GM23338 (cell line): ENCODE measurements at regions not wholly inside any gene's neighbourhood (a gene's known extent, or its start where the extent isn't known, plus 50 kb on each side); places are given as distances from the start of the nearest gene placed in this dataset.

Source experiments
- ATAC-seq: fragments of 200-7000 bp; cut with Tn5 transposase; 3 replicates; pipeline ENCODE4 v1.9.1; 2020
- DNase-seq: peaks from one replicate; pipeline ENCODE4 v3.0.0-alpha.2; 2015; ENCODE audit warnings: low spot score
- H2AFZ ChIP-seq: fragments of 200-600 bp; sonication (generic); 2 replicates; pipeline ENCODE4 v1.8.0; 2016; ENCODE audit warnings: antibody characterized with exemption, mild to moderate bottlenecking, moderate library complexity
- H3F3A ChIP-seq: fragments of 200-600 bp; sonication (generic); replicated peaks from 2 replicates; pipeline ENCODE4 v1.8.0; 2017; ENCODE audit warnings: antibody characterized with exemption, mixed run types, low read depth
- H3K27ac ChIP-seq: fragments of 200-600 bp; sonication (generic); 2 replicates; pipeline ENCODE4 v1.6.1; 2016; ENCODE audit warnings: low read depth
- H3K27me3 ChIP-seq: fragments of 200-600 bp; sonication (generic); 2 replicates; pipeline ENCODE4 v1.8.0; 2016; ENCODE audit warnings: mild to moderate bottlenecking, mixed run types, moderate library complexity; ENCODE audit not compliant: insufficient read depth
- H3K36me3 ChIP-seq: fragments of 200-600 bp; sonication (generic); 2 replicates; pipeline ENCODE4 v1.8.0; 2016; ENCODE audit warnings: mild to moderate bottlenecking; ENCODE audit not compliant: insufficient read depth
- H3K4me1 ChIP-seq: fragments of 200-600 bp; sonication (generic); 2 replicates; pipeline ENCODE4 v1.8.0; 2016; ENCODE audit warnings: mild to moderate bottlenecking, moderate library complexity; ENCODE audit not compliant: insufficient read depth
- H3K4me2 ChIP-seq: fragments of 200-600 bp; sonication (generic); 2 replicates; pipeline ENCODE4 v1.7.1; 2017; ENCODE audit warnings: mixed run types
- H3K4me3 ChIP-seq: fragments of 200-600 bp; sonication (generic); 2 replicates; pipeline ENCODE4 v1.6.1; 2016; ENCODE audit warnings: mixed run types
- H3K79me2 ChIP-seq: fragments of 200-600 bp; sonication (generic); replicated peaks from 2 replicates; pipeline ENCODE4 v1.8.0; 2017; ENCODE audit warnings: mild to moderate bottlenecking; ENCODE audit not compliant: insufficient read depth
- H3K9me2 ChIP-seq: fragments of 200-600 bp; sonication (generic); 2 replicates; pipeline ENCODE4 v1.8.0; 2017; ENCODE audit not compliant: insufficient read depth
- H4K20me1 ChIP-seq: fragments of 200-600 bp; sonication (generic); replicated peaks from 2 replicates; pipeline ENCODE4 v1.8.0; 2017; ENCODE audit warnings: mild to moderate bottlenecking; ENCODE audit not compliant: insufficient read depth
- H3K27ac Mint-ChIP-seq: 2 replicates; pipeline ENCODE4 v1.8.0; 2020; ENCODE audit warnings: inconsistent platforms, mild to moderate bottlenecking, moderate library complexity, mixed read lengths
- H3K27me3 Mint-ChIP-seq: 3 replicates; pipeline ENCODE4 v1.8.0; 2022; ENCODE audit warnings: low read depth, mild to moderate bottlenecking, moderate library complexity, mixed read lengths, inconsistent platforms; ENCODE audit not compliant: insufficient read depth, poor library complexity
- H3K36me3 Mint-ChIP-seq: 3 replicates; pipeline ENCODE4 v1.8.0; 2021; ENCODE audit warnings: low read depth, mild to moderate bottlenecking, inconsistent platforms, moderate library complexity, mixed read lengths
- H3K4me1 Mint-ChIP-seq: 3 replicates; pipeline ENCODE4 v1.8.0; 2020; ENCODE audit warnings: mild to moderate bottlenecking, inconsistent platforms, mixed read lengths
- H3K4me3 Mint-ChIP-seq: 3 replicates; pipeline ENCODE4 v1.8.0; 2021; ENCODE audit warnings: moderate library complexity, mild to moderate bottlenecking, inconsistent platforms, mixed read lengths
- H3K9me3 Mint-ChIP-seq: 3 replicates; pipeline ENCODE4 v1.8.0; 2020; ENCODE audit warnings: moderate library complexity, mild to moderate bottlenecking, inconsistent platforms, mixed read lengths
- CREB1 ChIP-seq: fragments of 250-450 bp; sonication (Bioruptor Pico); IDR thresholded peaks from 2 replicates; pipeline ENCODE4 v1.5.0; 2020; ENCODE audit warnings: low read depth, mild to moderate bottlenecking, moderate library complexity
- EZH2 ChIP-seq: fragments of 200-600 bp; sonication (generic); IDR thresholded peaks from one replicate; pipeline ENCODE4 v1.8.0; 2017; ENCODE audit warnings: antibody characterized with exemption, mild to moderate bottlenecking, low read depth; ENCODE audit not compliant: unreplicated experiment
- EZH2phosphoT487 ChIP-seq: fragments of 200-600 bp; sonication (generic); IDR thresholded peaks from one replicate; pipeline ENCODE4 v1.8.1; 2018; ENCODE audit warnings: antibody characterized with exemption; ENCODE audit not compliant: unreplicated experiment
- JUNB ChIP-seq: IDR thresholded peaks from one replicate; pipeline ENCODE4 v1.6.1; 2016; ENCODE audit warnings: antibody characterized with exemption; ENCODE audit not compliant: unreplicated experiment
- NANOG ChIP-seq: IDR thresholded peaks from 2 replicates; pipeline ENCODE4 v1.6.1; 2016; ENCODE audit warnings: antibody characterized with exemption, borderline replicate concordance
- POLR2AphosphoS5 ChIP-seq: IDR thresholded peaks from 2 replicates; pipeline ENCODE4 v1.6.1; 2016; ENCODE audit warnings: antibody characterized with exemption, low read depth
- STAT1 ChIP-seq: IDR thresholded peaks from one replicate; pipeline ENCODE4 v1.6.1; 2016; ENCODE audit warnings: antibody characterized with exemption; ENCODE audit not compliant: unreplicated experiment
- ZNF114 ChIP-seq: fragments of 250-450 bp; sonication (Bioruptor Pico); IDR thresholded peaks from 2 replicates; pipeline ENCODE4 v1.5.0; 2020; ENCODE audit warnings: mild to moderate bottlenecking, moderate library complexity
- ZNF331 ChIP-seq: fragments of 250-450 bp; sonication (Bioruptor Pico); IDR thresholded peaks from 2 replicates; pipeline ENCODE4 v1.5.0; 2020; ENCODE audit warnings: low read depth, mild to moderate bottlenecking, moderate library complexity
- TF ChIP-seq, protein P1 (sequence below): IDR thresholded peaks from 2 replicates; pipeline ENCODE4 v1.6.1; 2016; ENCODE audit warnings: antibody characterized with exemption
- TF ChIP-seq, protein P2 (sequence below): fragments of 250-450 bp; sonication (Bioruptor Pico); IDR thresholded peaks from 2 replicates; pipeline ENCODE4 v1.5.0; 2020; ENCODE audit warnings: mild to moderate bottlenecking, moderate library complexity
- TF ChIP-seq, protein P3 (sequence below): IDR thresholded peaks from one replicate; pipeline ENCODE4 v1.6.1; 2018; ENCODE audit warnings: antibody characterized with exemption; ENCODE audit not compliant: unreplicated experiment
- TF ChIP-seq, protein P4 (sequence below), 2 experiments: fragments of 200-600 bp in 1 of 2; sonication (generic) in 1 of 2; conservative IDR thresholded peaks; 2 replicates each; pipeline versions ENCODE4 v1.5.1 to v1.6.1; 2016 to 2017; ENCODE audit warnings: antibody characterized with exemption in 2 of 2, low read depth in 2 of 2, mild to moderate bottlenecking in 2 of 2, moderate library complexity in 1 of 2

DNA sequence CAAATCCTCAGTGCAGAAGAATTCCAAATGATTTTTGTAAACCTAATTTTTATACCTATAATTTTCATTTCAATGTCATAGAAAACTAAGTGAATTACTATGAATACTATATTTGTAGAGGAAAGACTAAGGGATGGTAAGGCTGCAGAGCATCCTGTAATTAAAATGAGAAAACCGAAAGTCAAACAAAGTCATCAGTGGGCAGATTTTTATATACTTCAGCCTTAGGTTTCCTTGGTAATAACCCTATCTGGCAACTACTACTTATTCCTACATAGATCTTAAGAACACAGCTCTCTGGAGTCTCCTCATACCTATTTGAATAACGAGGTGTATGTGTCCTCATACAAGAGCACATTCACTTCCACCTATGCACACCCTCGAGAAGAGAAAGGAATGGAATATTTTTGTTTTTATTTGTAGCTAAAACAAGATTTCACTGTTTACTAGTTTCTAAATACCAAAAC is 117.9 kb upstream of the SGK1 start:
- Histone ChIP-seq H3K4me3 (no peak overlapping the region), H3K9me2 (no peaks in the 10 kb centered on the region), H3K79me2 (no peaks in the 10 kb centered on the region), H3K27ac (no peak overlapping the region), H3K27me3 (no peaks in the 10 kb centered on the region), H3F3A (no peaks in the 10 kb centered on the region), H3K36me3 (no peaks in the 10 kb centered on the region), H2AFZ (no peak overlapping the region), H3K4me1 (no peaks in the 10 kb centered on the region; the same call in none of the 2 replicates), H4K20me1 (no peaks in the 10 kb centered on the region), H3K4me2 (no peak overlapping the region)
- TF ChIP-seq, protein P1, sequence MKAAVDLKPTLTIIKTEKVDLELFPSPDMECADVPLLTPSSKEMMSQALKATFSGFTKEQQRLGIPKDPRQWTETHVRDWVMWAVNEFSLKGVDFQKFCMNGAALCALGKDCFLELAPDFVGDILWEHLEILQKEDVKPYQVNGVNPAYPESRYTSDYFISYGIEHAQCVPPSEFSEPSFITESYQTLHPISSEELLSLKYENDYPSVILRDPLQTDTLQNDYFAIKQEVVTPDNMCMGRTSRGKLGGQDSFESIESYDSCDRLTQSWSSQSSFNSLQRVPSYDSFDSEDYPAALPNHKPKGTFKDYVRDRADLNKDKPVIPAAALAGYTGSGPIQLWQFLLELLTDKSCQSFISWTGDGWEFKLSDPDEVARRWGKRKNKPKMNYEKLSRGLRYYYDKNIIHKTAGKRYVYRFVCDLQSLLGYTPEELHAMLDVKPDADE = no peak
- TF ChIP-seq EZH2phosphoT487 = no peak
- TF ChIP-seq, protein P2, sequence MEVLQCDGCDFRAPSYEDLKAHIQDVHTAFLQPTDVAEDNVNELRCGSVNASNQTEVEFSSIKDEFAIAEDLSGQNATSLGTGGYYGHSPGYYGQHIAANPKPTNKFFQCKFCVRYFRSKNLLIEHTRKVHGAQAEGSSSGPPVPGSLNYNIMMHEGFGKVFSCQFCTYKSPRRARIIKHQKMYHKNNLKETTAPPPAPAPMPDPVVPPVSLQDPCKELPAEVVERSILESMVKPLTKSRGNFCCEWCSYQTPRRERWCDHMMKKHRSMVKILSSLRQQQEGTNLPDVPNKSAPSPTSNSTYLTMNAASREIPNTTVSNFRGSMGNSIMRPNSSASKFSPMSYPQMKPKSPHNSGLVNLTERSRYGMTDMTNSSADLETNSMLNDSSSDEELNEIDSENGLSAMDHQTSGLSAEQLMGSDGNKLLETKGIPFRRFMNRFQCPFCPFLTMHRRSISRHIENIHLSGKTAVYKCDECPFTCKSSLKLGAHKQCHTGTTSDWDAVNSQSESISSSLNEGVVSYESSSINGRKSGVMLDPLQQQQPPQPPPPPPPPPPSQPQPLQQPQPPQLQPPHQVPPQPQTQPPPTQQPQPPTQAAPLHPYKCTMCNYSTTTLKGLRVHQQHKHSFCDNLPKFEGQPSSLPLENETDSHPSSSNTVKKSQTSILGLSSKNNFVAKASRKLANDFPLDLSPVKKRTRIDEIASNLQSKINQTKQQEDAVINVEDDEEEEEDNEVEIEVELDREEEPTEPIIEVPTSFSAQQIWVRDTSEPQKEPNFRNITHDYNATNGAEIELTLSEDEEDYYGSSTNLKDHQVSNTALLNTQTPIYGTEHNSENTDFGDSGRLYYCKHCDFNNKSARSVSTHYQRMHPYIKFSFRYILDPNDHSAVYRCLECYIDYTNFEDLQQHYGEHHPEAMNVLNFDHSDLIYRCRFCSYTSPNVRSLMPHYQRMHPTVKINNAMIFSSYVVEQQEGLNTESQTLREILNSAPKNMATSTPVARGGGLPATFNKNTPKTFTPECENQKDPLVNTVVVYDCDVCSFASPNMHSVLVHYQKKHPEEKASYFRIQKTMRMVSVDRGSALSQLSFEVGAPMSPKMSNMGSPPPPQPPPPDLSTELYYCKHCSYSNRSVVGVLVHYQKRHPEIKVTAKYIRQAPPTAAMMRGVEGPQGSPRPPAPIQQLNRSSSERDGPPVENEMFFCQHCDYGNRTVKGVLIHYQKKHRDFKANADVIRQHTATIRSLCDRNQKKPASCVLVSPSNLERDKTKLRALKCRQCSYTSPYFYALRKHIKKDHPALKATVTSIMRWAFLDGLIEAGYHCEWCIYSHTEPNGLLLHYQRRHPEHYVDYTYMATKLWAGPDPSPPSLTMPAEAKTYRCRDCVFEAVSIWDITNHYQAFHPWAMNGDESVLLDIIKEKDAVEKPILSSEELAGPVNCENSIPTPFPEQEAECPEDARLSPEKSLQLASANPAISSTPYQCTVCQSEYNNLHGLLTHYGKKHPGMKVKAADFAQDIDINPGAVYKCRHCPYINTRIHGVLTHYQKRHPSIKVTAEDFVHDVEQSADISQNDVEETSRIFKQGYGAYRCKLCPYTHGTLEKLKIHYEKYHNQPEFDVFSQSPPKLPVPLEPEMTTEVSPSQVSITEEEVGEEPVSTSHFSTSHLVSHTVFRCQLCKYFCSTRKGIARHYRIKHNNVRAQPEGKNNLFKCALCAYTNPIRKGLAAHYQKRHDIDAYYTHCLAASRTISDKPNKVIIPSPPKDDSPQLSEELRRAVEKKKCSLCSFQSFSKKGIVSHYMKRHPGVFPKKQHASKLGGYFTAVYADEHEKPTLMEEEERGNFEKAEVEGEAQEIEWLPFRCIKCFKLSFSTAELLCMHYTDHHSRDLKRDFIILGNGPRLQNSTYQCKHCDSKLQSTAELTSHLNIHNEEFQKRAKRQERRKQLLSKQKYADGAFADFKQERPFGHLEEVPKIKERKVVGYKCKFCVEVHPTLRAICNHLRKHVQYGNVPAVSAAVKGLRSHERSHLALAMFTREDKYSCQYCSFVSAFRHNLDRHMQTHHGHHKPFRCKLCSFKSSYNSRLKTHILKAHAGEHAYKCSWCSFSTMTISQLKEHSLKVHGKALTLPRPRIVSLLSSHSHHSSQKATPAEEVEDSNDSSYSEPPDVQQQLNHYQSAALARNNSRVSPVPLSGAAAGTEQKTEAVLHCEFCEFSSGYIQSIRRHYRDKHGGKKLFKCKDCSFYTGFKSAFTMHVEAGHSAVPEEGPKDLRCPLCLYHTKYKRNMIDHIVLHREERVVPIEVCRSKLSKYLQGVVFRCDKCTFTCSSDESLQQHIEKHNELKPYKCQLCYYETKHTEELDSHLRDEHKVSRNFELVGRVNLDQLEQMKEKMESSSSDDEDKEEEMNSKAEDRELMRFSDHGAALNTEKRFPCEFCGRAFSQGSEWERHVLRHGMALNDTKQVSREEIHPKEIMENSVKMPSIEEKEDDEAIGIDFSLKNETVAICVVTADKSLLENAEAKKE = no peak
- TF ChIP-seq ZNF331 (CRISPR knock-in tag) = no peak
- TF ChIP-seq ZNF114 (CRISPR knock-in tag) = no peak
- TF ChIP-seq, protein P3, sequence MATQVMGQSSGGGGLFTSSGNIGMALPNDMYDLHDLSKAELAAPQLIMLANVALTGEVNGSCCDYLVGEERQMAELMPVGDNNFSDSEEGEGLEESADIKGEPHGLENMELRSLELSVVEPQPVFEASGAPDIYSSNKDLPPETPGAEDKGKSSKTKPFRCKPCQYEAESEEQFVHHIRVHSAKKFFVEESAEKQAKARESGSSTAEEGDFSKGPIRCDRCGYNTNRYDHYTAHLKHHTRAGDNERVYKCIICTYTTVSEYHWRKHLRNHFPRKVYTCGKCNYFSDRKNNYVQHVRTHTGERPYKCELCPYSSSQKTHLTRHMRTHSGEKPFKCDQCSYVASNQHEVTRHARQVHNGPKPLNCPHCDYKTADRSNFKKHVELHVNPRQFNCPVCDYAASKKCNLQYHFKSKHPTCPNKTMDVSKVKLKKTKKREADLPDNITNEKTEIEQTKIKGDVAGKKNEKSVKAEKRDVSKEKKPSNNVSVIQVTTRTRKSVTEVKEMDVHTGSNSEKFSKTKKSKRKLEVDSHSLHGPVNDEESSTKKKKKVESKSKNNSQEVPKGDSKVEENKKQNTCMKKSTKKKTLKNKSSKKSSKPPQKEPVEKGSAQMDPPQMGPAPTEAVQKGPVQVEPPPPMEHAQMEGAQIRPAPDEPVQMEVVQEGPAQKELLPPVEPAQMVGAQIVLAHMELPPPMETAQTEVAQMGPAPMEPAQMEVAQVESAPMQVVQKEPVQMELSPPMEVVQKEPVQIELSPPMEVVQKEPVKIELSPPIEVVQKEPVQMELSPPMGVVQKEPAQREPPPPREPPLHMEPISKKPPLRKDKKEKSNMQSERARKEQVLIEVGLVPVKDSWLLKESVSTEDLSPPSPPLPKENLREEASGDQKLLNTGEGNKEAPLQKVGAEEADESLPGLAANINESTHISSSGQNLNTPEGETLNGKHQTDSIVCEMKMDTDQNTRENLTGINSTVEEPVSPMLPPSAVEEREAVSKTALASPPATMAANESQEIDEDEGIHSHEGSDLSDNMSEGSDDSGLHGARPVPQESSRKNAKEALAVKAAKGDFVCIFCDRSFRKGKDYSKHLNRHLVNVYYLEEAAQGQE = no peak
- TF ChIP-seq CREB1 (CRISPR knock-in tag) = no peak
- no peak for TF ChIP-seq JUNB
- TF ChIP-seq, protein P4, sequence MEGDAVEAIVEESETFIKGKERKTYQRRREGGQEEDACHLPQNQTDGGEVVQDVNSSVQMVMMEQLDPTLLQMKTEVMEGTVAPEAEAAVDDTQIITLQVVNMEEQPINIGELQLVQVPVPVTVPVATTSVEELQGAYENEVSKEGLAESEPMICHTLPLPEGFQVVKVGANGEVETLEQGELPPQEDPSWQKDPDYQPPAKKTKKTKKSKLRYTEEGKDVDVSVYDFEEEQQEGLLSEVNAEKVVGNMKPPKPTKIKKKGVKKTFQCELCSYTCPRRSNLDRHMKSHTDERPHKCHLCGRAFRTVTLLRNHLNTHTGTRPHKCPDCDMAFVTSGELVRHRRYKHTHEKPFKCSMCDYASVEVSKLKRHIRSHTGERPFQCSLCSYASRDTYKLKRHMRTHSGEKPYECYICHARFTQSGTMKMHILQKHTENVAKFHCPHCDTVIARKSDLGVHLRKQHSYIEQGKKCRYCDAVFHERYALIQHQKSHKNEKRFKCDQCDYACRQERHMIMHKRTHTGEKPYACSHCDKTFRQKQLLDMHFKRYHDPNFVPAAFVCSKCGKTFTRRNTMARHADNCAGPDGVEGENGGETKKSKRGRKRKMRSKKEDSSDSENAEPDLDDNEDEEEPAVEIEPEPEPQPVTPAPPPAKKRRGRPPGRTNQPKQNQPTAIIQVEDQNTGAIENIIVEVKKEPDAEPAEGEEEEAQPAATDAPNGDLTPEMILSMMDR (conservative IDR thresholded peaks at IDR 0.05; ENCODE audit: low read depth in 2 of 2) = no peak
- no peak for TF ChIP-seq STAT1
- no peak for TF ChIP-seq POLR2AphosphoS5
- TF ChIP-seq NANOG = no peak
- no peak for TF ChIP-seq EZH2
- Mint-ChIP-seq H3K27me3 (peaks cover 1% of the 10 kb centered on the region), H3K4me1 (peaks cover 12% of the 10 kb centered on the region), H3K9me3 (no peaks in the 10 kb centered on the region; the same call in 2 of the 3 replicates), H3K36me3 (no peaks in the 10 kb centered on the region), H3K4me3 (no peak overlapping the region), H3K27ac (no peak overlapping the region)
- no peak for ATAC-seq
- no peak for DNase-seq
